ENCODE measurements at regions not wholly inside any gene's neighbourhood (a gene's known extent, or its start where the extent isn't known, plus 50 kb on each side); places are given as distances from the start of the nearest gene placed in this dataset.

- H3K9ac ChIP-seq (ENCODE audit: low read depth, low read length): no peak overlapping the region
- no peak overlapping the region for H3K27ac ChIP-seq (ENCODE audit: low read length)
- H3K27me3 ChIP-seq (ENCODE audit: insufficient read depth, low read length, poor library complexity): no peaks in the 10 kb centered on the region
- no peak for ATAC-seq (ENCODE audit: insufficient read depth, low read depth)
- H3K36me3 ChIP-seq (ENCODE audit: insufficient read depth, low read length): no peaks in the 10 kb centered on the region
- no peak overlapping the region for H3K4me3 ChIP-seq (ENCODE audit: low read depth in 1 of 2, low read length in 2 of 2)
- H2AFZ ChIP-seq (ENCODE audit: low read depth, low read length): no peak overlapping the region
- no peak for DNase-seq
- no peaks in the 10 kb centered on the region for H4K20me1 ChIP-seq (ENCODE audit: insufficient read depth, low read length)
- H3K4me1 ChIP-seq (ENCODE audit: insufficient read depth, low read length): peaks cover 24% of the 10 kb centered on the region
- no peaks in the 10 kb centered on the region for H3K79me2 ChIP-seq (ENCODE audit: insufficient read depth, low read length)
- TF ChIP-seq EZH2 (IDR thresholded peaks at IDR 0.05; ENCODE audit: borderline replicate concordance, low read depth, low read length, severe bottlenecking) (no peak), CTCF (IDR thresholded peaks at IDR 0.05; ENCODE audit: borderline replicate concordance, extremely low read depth, low read length, poor library complexity, severe bottlenecking) (no peak)
- no peak overlapping the region for H3K4me2 ChIP-seq (ENCODE audit: insufficient read depth, low read length)
- H3K9me3 ChIP-seq (ENCODE audit: insufficient read depth, low read length, severe bottlenecking): no peaks in the 10 kb centered on the region
Measured at GRCh38 chr5:158545949-158546530, 553.7 kb downstream of the EBF1 start.

GRCh38 chr5:158544388-158545339 lies 555.1 kb downstream of the EBF1 start:
- no peak overlapping the region for H3K9ac ChIP-seq (ENCODE audit: low read depth, low read length)
- H2AFZ ChIP-seq (ENCODE audit: low read depth, low read length): peak overlapping the region; percentile 35; the same call in 1 of the 2 replicates
- H3K4me1 ChIP-seq (ENCODE audit: insufficient read depth, low read length): peaks cover 24% of the 10 kb centered on the region
- no peaks in the 10 kb centered on the region for H3K27me3 ChIP-seq (ENCODE audit: insufficient read depth, low read length, poor library complexity)
- H3K36me3 ChIP-seq (ENCODE audit: insufficient read depth, low read length): no peaks in the 10 kb centered on the region
- ATAC-seq (ENCODE audit: insufficient read depth, low read depth): peak; percentile 52; the same call in 1 of the 3 replicates
- no peaks in the 10 kb centered on the region for H3K79me2 ChIP-seq (ENCODE audit: insufficient read depth, low read length)
- H3K9me3 ChIP-seq (ENCODE audit: insufficient read depth, low read length, severe bottlenecking): no peaks in the 10 kb centered on the region
- no peak overlapping the region for H3K4me2 ChIP-seq (ENCODE audit: insufficient read depth, low read length)
- H4K20me1 ChIP-seq (ENCODE audit: insufficient read depth, low read length): no peaks in the 10 kb centered on the region
- H3K4me3 ChIP-seq (ENCODE audit: low read depth in 1 of 2, low read length in 2 of 2): no peak overlapping the region
- DNase-seq: no peak
- H3K27ac ChIP-seq (ENCODE audit: low read length): peak overlapping the region; percentile 10; the same call in 1 of the 2 replicates
- no peak for TF ChIP-seq CTCF (IDR thresholded peaks at IDR 0.05; ENCODE audit: borderline replicate concordance, extremely low read depth, low read length, poor library complexity, severe bottlenecking)

- Histone ChIP-seq H3K79me2 (ENCODE audit: insufficient read depth, low read length) (no peaks in the 10 kb centered on the region), H3K4me2 (ENCODE audit: insufficient read depth, low read length) (no peak overlapping the region), H4K20me1 (ENCODE audit: insufficient read depth, low read length) (no peaks in the 10 kb centered on the region), H3K27ac (ENCODE audit: low read length) (0 out of 2 replicates have a peak overlapping the region, but pooled peaks have one; percentile 10), H3K4me1 (ENCODE audit: insufficient read depth, low read length) (peaks cover 30% of the 10 kb centered on the region), H3K27me3 (ENCODE audit: insufficient read depth, low read length, poor library complexity) (no peaks in the 10 kb centered on the region), H2AFZ (ENCODE audit: low read depth, low read length) (0 out of 2 replicates have a peak overlapping the region, but pooled peaks have one; percentile 17), H3K9ac (ENCODE audit: low read depth, low read length) (no peak overlapping the region), H3K36me3 (ENCODE audit: insufficient read depth, low read length) (no peaks in the 10 kb centered on the region), H3K9me3 (ENCODE audit: insufficient read depth, low read length, severe bottlenecking) (no peaks in the 10 kb centered on the region), H3K4me3 (ENCODE audit: low read depth in 1 of 2, low read length in 2 of 2) (no peak overlapping the region)
- ATAC-seq (ENCODE audit: insufficient read depth, low read depth) (no peak), DNase-seq (no peak)
- no peak for TF ChIP-seq CTCF (IDR thresholded peaks at IDR 0.05; ENCODE audit: borderline replicate concordance, extremely low read depth, low read length, poor library complexity, severe bottlenecking)
- no peak for TF ChIP-seq EZH2 (IDR thresholded peaks at IDR 0.05; ENCODE audit: borderline replicate concordance, low read depth, low read length, severe bottlenecking)
Measured at GRCh38 chr5:158543539-158544387, 556.0 kb downstream of the EBF1 start.
